ENCODE measurements at regions not wholly inside any gene's neighbourhood (a gene's known extent, or its start where the extent isn't known, plus 50 kb on each side); places are given as distances from the start of the nearest gene placed in this dataset.
A peak's percentile ranks its signal among the peaks of the same experiment; 100 is the strongest.

DNA sequence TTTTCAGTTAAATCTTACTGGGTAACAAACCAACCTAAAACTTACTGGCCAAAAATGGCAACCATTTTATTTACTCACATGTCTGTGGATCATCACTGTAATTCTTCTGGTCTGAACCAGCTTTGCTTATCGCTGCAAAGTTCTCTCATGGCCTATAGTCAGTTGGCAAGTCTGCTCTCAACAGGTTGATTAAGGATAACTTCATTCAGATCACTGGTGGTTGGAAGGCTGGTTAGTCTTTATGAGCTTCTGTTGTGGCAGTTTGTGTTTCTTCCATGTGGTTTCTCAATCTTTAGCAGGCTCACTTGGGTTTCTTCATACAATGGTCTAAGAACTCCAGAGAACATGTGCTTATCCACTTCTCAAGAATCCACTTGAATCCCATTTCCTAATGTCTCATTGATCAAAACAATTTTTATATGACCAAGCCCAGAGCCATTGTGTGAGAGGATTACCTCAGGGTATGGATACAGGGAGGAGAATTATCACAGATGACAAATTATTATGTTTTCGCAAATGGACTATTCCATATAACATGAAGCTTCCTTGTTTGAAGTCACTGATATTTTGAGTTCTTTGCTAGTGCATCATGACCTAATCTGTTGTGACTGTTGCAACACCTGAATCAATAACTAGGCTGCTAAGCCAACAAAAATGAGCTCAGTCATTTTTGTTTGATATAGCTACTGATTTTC, 155.4 kb upstream of the BMP2 start:
- no peak for DNase-seq

DNA sequence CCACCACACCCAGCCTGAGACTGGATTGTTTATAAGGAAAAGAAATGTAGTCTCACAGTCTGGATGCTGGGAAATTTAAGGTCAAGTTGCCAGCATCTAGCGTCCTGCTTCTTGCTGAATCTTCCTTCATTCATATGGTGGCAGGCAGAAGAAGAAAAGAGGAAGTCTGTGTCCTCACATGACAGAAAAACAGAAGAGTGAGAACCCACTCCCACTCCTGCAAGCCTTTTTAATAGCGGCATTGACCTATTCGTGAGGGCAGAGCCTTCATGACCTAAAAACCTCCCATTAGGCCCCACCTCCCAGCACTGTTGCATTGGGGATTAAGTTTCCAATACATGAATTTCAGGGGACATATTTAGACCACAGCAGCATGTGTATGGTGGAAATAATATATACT, 160.8 kb upstream of the BMP2 start:
- peak; percentile 2 for DNase-seq

DNA sequence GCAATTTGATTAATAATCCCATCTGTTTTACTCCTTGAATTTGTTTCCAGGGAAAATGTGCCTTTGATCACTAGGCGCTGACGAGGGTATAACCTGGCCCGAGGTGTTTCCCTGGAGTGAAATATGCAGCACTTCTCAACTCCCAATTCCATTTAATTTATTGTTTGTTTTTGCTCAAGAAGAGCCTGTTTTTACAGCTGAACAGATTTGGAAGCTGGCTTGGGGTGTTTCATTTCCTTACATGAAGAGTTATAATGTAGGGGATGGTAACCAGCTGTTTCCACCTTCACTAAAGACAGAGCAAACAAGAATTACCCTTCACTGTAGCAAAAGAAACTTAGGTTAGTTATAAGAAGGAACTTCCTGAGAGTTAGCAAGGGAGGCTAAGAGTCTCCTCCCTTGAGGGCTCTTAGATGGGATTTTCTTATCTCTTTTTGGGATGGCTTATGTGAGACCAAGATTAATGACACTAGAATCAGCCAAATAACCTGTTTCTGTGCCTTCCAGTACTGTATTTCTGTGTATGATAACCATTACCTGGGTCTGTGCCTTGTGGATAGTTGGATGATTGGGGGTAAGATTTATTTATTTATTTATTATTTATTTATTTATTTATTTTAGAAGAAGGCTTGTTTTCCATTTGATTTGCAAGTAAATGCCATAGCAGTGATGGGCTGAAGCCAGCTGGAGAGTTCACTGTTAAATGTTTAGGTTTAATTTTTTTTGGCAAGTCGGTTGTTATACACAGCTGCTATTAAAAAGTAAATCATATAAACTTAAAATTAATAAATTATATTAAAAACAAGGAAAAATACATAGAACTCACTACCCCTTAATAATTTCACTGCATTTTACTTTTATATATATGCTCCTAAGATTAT, 162.2 kb upstream of the BMP2 start:
- no peak for DNase-seq

DNA sequence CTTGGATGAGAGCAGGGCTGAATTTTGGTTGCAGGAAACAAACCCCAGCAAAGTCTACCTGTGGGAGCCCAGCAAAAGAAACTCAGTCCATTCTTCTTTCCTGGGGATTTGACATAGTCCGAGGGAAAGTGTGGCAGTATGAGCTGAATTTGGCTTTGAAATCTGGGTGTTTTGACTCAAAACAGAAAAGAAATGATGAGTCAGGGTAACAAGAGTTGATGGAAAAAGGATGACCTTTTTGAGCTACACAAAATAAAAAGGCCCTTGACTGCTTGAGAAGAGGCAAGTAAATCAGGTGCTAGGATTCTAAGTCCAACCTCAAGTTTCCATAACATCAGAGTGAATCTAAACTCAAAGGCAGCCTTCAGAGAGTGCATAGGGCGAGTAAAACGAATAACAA, 163.3 kb upstream of the BMP2 start:
- DNase-seq: no peak

DNA sequence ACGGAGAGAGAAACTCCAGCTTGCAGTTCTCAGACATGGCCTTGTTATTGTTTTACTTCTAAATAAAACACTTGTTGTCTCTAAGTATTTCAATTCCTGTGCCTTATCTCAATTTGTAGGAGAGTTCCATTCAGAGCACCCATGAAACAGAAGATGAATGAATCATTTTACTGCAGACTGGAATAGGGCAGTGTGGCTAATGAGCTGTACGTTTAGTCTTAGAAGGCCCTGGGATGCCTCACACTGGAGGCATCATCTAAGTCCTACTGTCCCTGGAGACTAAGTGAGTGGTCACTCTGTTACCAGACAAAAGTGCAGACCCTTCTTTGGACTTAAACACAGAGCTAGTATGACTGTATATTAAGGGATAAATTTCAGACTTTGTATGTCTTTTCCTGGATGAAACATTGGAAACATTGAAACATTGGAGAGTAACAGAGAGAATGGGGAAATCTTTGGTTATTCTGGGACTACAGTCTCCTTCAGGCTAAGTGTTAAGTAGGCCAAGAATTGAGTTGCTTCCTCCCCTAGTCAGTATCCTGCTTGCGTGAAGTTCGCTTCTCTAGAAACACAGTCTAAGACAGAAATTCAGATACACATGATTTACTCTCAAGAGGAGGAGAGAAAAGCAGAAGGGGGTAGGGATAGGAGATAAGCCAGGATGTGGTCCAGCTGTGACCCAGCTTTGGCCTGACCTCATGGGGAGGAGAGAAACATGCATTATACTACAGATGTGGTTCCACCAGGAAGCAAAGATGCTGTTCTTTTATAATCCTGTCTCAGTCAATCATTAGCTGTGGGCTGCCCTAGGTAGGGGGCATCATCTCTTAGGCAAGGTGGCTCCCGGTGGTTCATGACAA, 167.4 kb upstream of the BMP2 start:
- no peak for DNase-seq

DNA sequence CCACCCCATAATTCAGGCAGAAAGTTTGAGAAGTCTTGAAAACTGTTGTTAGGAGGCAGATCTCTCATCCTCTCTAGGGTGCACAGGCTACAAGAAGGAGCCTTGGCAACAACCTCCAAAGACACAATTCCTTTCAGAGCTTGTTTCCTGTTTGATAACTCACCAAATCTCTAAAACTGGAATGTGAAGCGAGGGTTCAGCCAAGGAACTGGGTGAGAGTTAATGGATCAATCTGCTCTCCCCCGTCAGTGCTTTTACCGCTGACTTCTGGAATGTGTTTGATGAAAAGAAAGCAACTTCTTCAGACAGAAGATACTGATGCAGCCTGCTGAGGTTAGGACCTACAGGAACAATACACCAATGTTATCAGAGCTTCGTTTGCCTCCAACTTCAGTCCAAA, 171.8 kb upstream of the BMP2 start:
- no peak for DNase-seq

DNA sequence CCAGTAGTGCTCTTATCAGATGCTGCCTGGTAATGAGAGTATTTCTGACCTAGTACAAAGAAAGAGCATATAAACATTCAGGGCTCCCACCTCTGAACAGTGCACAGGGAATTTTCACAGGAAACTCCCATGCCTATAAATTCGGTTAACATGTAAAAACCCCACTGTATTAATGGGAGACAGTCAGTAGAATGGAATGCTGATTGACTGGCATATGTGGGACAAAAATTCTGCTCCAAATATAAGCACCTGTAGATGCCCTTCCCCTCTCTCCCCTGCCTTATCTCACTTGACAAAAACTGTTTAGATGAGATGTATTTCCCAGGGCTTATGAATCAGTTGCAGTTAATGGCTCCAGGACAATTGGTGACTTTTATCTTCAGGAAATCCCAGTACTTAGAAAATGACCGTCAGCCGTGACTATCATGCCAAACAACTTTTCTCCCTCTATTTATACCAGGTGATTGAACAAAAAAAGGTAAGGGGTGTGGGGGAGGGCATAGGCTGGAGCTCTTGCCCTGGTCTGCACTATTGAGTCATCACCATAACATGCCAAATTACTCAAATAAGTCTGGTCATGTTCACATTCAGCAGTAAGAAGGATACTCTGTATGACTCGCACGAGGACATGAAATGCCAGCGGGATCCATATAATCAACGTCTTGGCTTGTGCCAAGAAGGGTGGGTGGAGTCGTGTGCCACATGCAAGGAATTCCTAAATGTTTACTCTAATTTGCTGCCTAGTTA, 176.4 kb upstream of the BMP2 start:
- no peak for DNase-seq

DNA sequence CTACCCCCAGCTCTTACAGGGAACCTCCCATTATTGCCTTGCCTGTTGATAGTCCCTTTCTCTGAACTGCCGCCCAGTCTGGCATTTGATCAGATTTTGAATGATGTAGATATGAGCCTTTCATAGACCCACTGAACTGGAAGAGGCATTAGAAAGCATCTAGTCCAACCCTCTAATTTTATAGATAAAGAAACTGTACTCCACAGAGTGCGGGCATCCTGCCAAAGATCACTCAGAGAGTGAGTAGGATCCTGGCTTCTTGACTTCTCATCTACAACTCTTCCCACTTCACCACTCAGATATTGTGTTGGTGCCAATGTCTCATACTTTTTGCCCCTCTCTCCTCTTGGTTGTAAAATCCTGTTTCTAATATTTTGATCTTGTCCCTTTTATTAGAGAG, 179.2 kb upstream of the BMP2 start:
- no peak for DNase-seq

DNA sequence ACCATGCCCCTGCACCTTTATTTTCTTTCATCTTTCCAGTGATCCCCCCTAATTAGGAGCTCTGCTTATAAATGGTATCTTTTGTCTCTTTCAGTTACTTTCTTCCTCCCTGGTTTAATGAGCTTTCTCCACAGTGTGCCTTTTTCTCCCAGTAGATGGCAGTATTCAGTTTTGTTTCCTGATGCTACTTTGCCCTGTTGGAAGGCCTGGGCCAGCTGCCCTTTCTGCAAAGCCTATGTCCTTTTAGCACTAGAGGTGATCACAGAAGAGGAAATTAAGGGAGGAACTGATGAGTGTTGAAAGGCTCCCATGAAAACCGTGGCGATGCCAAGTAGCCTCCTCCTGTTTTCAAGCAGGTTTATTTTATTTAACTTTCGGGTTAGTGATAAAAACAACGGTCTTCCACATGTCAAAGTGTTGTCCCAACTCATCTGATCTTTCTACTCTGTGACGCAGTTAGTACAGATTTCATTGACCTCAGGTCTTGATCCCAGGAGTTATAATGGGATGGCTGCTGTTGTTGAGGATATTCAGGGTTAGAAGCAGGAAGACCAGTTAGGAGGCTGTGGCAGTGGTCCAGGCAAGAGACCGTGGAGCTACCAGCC, 184.2 kb upstream of the BMP2 start:
- peak; percentile 64 for DNase-seq

DNA sequence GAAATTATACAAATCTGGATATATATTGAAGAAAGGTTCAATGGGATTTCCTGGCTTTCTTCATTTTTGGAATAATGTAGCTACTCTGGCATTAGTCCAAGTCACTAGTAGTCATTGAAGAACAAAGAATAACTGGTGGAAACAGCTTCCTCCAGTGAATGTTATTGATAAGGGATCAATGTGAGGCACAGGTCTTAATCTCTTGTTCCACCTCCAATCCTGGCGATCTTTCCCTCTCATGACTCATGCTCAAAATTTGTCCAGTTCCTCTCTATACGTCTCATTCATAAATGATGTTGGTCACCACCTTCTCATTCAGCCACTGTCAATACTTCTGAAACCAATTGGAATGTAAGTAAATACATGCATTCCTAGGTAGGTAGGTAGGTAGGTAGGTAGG, 185.0 kb upstream of the BMP2 start:
- DNase-seq: no peak

DNA sequence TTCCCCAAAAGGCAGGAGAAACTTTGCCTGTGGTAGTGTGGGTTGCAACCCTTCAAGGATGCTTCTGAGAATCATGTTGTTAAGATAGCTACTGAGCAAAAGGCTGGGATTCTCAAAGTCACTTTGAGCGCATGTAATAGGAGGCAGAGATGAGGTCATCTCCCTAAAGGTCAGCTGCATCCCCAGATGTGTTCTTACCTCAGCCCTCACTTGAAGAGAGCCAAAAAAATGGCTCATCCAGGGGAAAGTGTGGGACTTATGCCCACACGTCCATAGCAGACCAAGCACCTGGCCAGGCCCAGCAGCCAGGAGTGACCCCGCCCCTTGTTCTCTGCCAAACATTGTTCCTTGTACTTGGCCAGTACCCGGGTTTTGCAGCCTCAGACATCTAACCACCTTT, 187.0 kb upstream of the BMP2 start:
- no peak for DNase-seq

DNA sequence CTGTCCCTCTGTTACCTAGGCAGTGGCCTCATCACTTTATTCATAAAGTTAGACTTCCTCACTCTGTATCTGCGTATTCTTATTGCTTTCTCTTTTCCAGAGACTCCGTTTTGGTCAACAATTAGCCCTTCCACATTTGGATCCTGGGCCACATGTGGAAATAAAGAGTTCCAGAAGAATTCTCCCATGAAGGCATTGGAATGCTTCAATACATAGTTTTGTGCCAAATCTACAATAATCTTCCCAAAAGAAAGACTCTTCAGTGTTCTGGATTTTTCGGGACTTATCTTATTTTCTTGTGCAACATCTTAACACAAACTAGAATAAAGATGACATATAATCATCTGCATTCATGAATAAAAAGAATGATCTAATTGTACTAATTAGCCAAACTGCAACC, 187.7 kb upstream of the BMP2 start:
- DNase-seq: no peak

DNA sequence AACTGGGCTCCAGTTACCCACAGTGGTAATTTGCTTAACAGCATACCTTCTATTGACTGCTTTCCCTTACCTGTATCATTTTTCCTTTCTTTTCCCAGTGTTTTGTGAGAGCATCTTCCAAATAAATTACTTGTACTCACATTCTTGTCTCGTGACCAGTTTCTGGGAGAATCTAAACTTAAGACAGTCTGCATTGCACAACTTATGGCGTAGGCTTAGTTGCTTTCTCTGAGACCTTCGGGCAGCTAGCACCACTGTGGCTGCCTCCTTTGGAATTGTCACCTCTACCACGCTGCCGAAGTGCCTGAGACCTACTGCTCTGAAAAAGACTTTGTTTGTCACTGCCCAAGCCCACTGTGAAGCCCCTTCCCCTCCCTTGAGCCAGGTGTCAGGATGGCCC, 188.1 kb upstream of the BMP2 start:
- no peak for DNase-seq

DNA sequence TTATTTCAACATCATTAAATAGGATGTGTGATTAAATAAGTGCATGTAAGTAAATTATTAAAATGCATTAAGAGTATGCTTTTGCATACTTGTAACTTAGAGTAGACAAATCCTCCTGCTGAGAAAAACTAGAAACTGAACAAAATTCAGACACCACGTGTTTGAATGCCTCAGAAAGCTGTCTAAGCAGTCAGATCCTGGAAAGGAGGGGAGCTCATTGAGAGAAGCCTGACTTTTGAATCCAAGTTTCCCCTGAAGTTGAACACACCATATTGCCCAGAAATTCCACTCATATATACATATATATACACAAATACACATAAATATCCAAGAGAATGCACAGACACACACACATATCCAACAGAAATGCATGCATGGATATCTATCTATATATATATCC, 190.0 kb upstream of the BMP2 start:
- no peak for DNase-seq

DNA sequence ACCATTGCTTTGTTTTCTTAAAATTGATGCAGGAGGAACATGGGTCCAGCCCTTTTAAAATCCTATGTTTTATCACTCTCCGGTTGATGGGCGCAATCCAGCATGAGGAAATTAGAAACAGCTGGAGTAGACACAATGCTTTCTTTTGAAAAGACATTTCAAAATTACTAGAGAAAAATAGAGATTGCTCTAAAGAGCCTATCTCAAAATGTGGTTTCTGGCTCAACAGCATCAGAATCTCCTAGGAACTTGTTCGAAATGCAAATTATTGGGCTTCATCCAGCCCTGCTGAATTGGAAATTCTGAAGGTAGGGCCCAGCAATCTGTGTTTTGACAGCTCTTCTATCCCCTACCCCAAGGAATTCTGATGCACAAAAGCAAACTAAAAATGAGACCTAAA, 190.8 kb upstream of the BMP2 start:
- no peak for DNase-seq

DNA sequence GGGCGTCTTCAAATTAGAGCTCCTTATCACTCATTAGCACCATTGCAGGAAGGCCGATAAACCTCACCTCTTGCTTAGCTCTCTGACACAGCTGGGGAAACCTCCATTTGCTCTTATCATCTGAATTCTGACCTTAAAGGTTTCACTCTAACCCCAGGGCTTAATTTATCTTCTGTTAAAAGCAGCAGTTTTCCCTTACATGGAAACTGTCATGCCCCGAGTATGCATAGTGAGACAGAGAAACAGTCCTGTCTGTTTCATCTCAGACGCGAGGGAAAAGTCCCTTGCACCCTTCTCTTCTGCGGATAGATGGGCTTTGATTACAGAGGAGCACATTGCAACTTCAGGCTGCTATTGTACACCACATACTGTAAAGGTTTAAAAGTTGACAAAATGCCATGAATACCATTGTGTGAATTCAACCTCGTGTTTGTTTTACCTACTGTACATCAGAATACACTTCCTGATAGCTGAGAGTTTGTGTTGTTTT, 191.5 kb upstream of the BMP2 start:
- no peak for DNase-seq

DNA sequence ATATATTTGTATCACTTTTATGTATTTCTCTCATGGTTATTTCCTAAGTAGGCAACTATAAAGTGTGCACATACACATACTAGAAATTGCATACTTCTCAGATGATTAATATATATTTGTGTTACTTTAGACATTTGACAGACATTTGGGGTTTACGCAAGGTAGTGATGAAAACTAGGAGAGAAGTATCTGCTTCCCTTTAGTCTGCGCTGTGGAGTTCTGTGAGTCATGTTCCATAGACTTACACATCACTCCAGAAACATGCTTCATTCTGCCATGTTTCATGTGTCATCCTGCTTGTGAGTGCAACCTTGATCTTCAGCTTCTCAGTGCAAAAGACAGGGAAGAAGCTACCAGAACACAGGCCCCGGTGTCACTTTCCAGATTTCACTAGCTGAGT, 200.7 kb upstream of the BMP2 start:
- peak; percentile 12 for DNase-seq

DNA sequence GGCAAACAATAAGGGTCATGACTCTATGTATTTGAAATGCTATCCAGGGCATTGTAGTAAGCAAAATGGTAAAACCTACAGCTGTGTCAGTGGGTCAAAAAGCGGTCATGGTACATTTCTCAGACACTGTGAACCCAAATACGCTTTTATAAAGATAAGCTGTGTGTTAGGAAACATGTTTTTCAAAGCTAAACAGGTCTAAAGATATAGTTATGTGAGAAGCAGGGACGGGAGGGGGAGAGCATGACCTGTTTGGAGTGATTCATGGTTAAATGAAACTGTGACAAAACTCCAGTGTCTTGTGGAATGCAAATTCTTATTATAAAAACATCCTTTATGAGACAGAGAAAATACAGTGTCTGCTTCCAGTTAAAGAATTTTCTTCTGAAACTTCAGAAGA, 205.4 kb upstream of the BMP2 start:
- DNase-seq: no peak

DNA sequence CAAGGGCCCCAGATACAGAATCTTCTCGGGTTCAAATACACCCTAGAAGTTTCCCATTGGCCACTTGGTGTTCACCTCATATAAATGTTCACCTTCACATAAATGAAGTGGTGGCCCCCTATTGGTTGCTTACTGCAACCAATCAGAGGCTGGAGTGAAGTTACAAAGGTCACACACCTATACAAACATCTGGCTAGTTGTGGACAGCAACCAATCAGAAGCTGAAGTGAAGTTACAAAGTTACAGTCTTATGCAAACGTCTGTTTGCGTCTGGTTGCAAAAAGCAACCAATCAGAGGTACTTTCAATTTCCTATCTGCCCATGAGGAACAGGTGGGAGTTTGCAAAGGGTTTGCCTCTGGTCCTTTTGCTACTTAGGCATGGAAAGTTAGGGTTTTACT, 206.5 kb upstream of the BMP2 start:
- no peak for DNase-seq

DNA sequence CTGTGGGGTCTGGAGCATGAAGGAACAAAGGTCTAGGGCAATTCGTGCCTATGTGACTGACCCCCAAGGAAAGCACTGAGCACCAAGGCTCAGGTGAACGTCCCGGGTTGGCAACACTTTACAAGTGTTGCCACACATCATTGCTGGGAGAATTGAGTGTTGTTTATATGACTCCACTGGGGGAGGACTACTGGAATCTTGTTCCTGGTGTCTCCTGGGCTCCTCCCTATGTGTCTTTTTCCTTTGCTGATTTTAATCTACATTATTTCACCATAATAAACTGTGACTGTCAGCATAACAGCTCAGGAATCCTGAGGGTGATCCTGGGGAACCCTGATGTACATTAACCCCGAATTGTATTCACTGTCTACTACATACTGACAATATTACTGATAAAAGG, 207.7 kb upstream of the BMP2 start:
- DNase-seq: no peak

DNA sequence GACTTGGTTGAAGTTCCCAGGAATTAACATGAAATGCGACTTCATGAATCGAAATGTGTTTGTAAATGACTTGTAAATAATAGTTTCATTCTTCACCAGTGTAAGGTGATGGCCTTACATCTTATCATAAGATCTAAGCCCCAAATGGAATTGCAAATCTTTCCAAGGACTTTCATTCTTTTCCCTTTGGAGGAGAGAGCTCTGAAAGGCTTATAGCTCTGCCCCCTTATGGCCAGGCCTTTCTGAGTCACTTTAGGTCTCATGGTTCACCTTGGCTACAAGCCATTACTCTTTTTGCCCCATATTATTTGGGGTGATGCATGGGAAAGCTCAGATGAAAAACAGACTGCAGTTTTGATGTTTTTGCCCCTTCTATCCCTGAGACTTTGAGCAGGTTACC, 209.1 kb upstream of the BMP2 start:
- DNase-seq: no peak

DNA sequence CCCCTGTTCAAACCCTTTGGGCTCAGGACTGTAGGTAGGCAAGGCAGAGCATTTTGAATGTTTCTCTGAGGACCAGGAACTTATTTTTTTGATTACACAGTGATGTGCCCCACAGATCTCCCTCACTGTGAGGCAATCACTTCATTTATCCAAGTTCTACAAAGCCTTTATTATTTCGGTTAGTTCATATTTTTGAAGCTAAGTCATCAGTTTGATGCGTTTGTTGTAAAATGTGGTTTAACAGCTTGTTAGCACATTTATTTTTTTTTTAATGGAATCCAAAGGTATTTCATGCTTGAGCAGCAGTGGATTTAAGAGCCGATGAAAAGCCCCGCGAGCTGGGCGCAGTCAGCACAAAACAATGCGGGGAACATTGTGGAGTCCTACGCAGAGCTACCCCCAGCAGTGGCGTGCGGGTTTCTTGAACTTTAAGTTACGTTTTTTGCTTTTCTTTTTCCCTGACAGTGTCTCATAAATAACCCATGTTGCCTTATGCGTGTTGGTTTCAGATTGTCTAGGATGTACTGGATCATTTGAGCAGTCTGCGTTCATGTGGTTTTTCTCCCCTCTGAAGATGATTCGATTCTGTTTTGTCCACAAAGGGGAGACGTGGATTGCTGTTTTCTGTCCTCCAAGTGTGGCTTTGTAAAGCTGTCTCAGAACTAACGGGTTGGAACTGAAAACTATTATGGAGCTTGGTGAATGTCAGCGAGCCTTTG, 233.6 kb upstream of the BMP2 start:
- DNase-seq: no peak

All from suppressor macrophage treated with lipopolysaccharide for 4 hours (primary cell).